HG02884 (cell line): ENCODE measurements at regions not wholly inside any gene's neighbourhood (a gene's known extent, or its start where the extent isn't known, plus 50 kb on each side); places are given as distances from the start of the nearest gene placed in this dataset.
"Not testable (repeated sequence)": the region's sequence is repeated elsewhere in the genome, so short reads cannot be mapped to it uniquely, and the experiment has no call there.

Experiments used
- ATAC-seq: cut with Tn5 transposase; IDR thresholded peaks from one replicate; pipeline ENCODE4 v1.9.1; 2021; ENCODE audit warnings: mild to moderate bottlenecking, moderate library complexity; ENCODE audit not compliant: unreplicated experiment

GRCh38 chr2:215722986-215723630 is 287.2 kb upstream of the FN1 start:
- ATAC-seq = no peak

GRCh38 chr2:215722125-215722524 is 286.3 kb upstream of the FN1 start:
- no peak for ATAC-seq

GRCh38 chr2:215721515-215721914 is 285.6 kb upstream of the FN1 start:
- not testable (repeated sequence) for ATAC-seq

- ATAC-seq = no peak
Observed at GRCh38 chr2:215718890-215719289, 283.0 kb upstream of the FN1 start.

- ATAC-seq = no peak
Observed at GRCh38 chr2:215718436-215718835, 282.6 kb upstream of the FN1 start.

GRCh38 chr2:215717501-215718381 is 281.9 kb upstream of the FN1 start:
- no peak for ATAC-seq

GRCh38 chr2:215716956-215717355 is 281.1 kb upstream of the FN1 start:
- no peak for ATAC-seq

- no peak for ATAC-seq
Observed at GRCh38 chr2:215712871-215713790, 277.3 kb upstream of the FN1 start.

GRCh38 chr2:215712219-215712868 is 276.5 kb upstream of the FN1 start:
- no peak for ATAC-seq

- no peak for ATAC-seq
Observed at GRCh38 chr2:215711471-215712034, 275.7 kb upstream of the FN1 start.

- ATAC-seq = no peak
Observed at GRCh38 chr2:215707608-215708007, 271.7 kb upstream of the FN1 start.

GRCh38 chr2:215705771-215706361 is 270.0 kb upstream of the FN1 start:
- ATAC-seq = no peak

- ATAC-seq = no peak
Observed at GRCh38 chr2:215705281-215705680, 269.4 kb upstream of the FN1 start.

GRCh38 chr2:215702116-215702902 is 266.4 kb upstream of the FN1 start:
- no peak for ATAC-seq

- no peak for ATAC-seq
Observed at GRCh38 chr2:215699700-215700538, 264.1 kb upstream of the FN1 start.

GRCh38 chr2:215699018-215699417 is 263.1 kb upstream of the FN1 start:
- no peak for ATAC-seq

- ATAC-seq = no peak
Observed at GRCh38 chr2:215698566-215698965, 262.7 kb upstream of the FN1 start.

GRCh38 chr2:215697496-215697895 is 261.6 kb upstream of the FN1 start:
- ATAC-seq = no peak
